ENCODE measurements at regions not wholly inside any gene's neighbourhood (a gene's known extent, or its start where the extent isn't known, plus 50 kb on each side); places are given as distances from the start of the nearest gene placed in this dataset.

GRCh38 chr4:42302348-42302747 lies 94.9 kb upstream of the SHISA3 start:
- TF ChIP-seq EZH2 (IDR thresholded peaks at IDR 0.05; ENCODE audit: insufficient read depth, poor library complexity, severe bottlenecking) (no peak), EZH2phosphoT487 (IDR thresholded peaks at IDR 0.05; ENCODE audit: insufficient read depth, low read depth) (no peak)

Measured in GM23248 (cell line).